Spleen (tissue), 11 donors: ENCODE measurements at regions not wholly inside any gene's neighbourhood (a gene's known extent, or its start where the extent isn't known, plus 50 kb on each side); places are given as distances from the start of the nearest gene placed in this dataset.

Experiments
- DNase-seq: peaks from one replicate; pipeline ENCODE4 v3.0.0-alpha.2; 2020
- H3K27ac ChIP-seq, 8 donors: fragments of 200-600 bp; sonication (generic) in 7 of 8; 1 replicate in 4 of 8; 2 replicates in 4 of 8; pipeline versions ENCODE4 v1.5.0 to v1.8.0; 2016 to 2021; ENCODE audit warnings: inconsistent platforms in 4 of 8, mild to moderate bottlenecking in 4 of 8, moderate library complexity in 1 of 8
- H3K27me3 ChIP-seq, 7 donors: fragments of 200-600 bp; sonication (generic) in 6 of 7; replicated peaks in 1 of 7; 1 replicate in 4 of 7; 2 replicates in 3 of 7; pipeline versions ENCODE4 v1.5.0 to v1.8.0; 2016 to 2021; ENCODE audit warnings: inconsistent platforms in 3 of 7, mild to moderate bottlenecking in 1 of 7
- H3K36me3 ChIP-seq, 6 donors: fragments of 200-600 bp; sonication (generic) in 5 of 6; 1 replicate in 4 of 6; 2 replicates in 2 of 6; pipeline versions ENCODE4 v1.5.0 to v1.8.0; 2016 to 2021; ENCODE audit warnings: inconsistent platforms in 2 of 6
- H3K4me1 ChIP-seq, 6 donors: fragments of 200-600 bp; sonication (generic) in 5 of 6; 1 replicate in 3 of 6; 2 replicates in 3 of 6; pipeline versions ENCODE4 v1.5.0 to v1.8.0; 2016 to 2021; ENCODE audit warnings: inconsistent platforms in 3 of 6
- H3K4me3 ChIP-seq, 8 donors: fragments of 200-600 bp; sonication (generic) in 7 of 8; 1 replicate in 4 of 8; 2 replicates in 4 of 8; pipeline versions ENCODE4 v1.5.0 to v1.8.0; 2016 to 2021; ENCODE audit warnings: inconsistent platforms in 4 of 8, mild to moderate bottlenecking in 4 of 8, moderate library complexity in 2 of 8
- H3K9me3 ChIP-seq, 8 donors: fragments of 200-600 bp; sonication (generic) in 7 of 8; 1 replicate in 4 of 8; 2 replicates in 4 of 8; pipeline versions ENCODE4 v1.5.0 to v1.8.0; 2016 to 2021; ENCODE audit warnings: inconsistent platforms in 4 of 8
- CTCF ChIP-seq, 11 experiments: fragments of 200-600 bp in 7 of 11; fragments of 450-650 bp in 4 of 11; sonication (generic) in 4 of 11; IDR thresholded peaks in 8 of 11; conservative IDR thresholded peaks in 3 of 11; 1 replicate in 7 of 11; 2 replicates in 4 of 11; pipeline versions ENCODE4 v1.4.0 to v1.8.0; 2016 to 2021; ENCODE audit warnings: antibody characterized with exemption in 11 of 11, inconsistent platforms in 4 of 11, mild to moderate bottlenecking in 1 of 11
- POLR2A ChIP-seq, 3 donors: fragments of 450-650 bp; IDR thresholded peaks; one replicate each; pipeline ENCODE4 v1.5.1; 2017; ENCODE audit warnings: antibody characterized with exemption in 3 of 3, mild to moderate bottlenecking in 1 of 3
- POLR2AphosphoS5 ChIP-seq, 3 donors: sonication (generic); formaldehyde crosslinking; IDR thresholded peaks; one replicate each; pipeline ENCODE4 v1.5.1; 2017; ENCODE audit warnings: antibody characterized with exemption in 3 of 3
- whole genome bisulfite sequencing, 5 donors: extraction: QIAGEN DNeasy Blood & Tissue Kit in 3 of 5; methylation state at CpG; one replicate each; pipeline versions ENCODE4 v1.1.5 to v1.1.7; 2013 to 2018; 5-methylcytosine and 5-hydroxymethylcytosine counted together
- intact Hi-C: fragments of 100-400 bp; cut with DNase I; formaldehyde crosslinking; loops from one replicate; pipeline ENCODE4 v1.15.0; 2023; ENCODE audit warnings: low total_unique reads
- donor health status: healthy with polysubstance abuse.
- donor health status: DM: no; HTN: no; CAD: no; lungs with moderate emphysema.
- donor health status: DM: no; HTN: no; CAD: no.
- donor health status: Bipolar disorder and iron deficiency.
- donor health status: healthy.
- donor health status: DM: no; HTN: no; CAD: no.
- donor health status: DM: yes; HTN: yes; CAD: no.

DNA sequence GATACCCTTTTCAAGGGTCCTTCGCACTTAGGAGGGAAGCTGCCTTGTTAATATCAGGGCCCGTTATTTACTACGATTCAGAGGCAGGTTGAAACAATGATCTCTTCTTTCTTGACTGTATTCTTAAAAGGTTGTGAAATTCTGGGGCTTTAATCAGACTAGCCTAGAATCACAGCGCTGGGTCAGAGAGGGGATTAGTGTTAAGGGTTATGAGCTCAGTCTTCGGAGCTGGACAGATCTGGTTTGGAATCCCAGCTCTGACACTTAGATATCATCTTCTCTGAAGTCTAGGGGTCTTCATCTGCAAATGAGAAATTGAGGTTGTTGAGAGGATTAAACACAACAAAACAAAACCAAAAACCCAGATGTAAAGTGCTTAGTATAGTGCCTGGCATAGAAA is 77.4 kb downstream of the CD83 start:
- DNase-seq = no peak
- intact Hi-C loops = no loop called here
- Histone ChIP-seq H3K4me1 (no peaks in the 10 kb centered on the region), H3K27me3 (no peaks in the 10 kb centered on the region), H3K36me3 (no peaks in the 10 kb centered on the region), H3K27ac (no peak overlapping the region), H3K4me3 (no peak overlapping the region), H3K9me3 (no peaks in the 10 kb centered on the region)
- WGBS, 5 donors = 90 to 98% (median 93%) methylated on average over 5 of the region's 5 CpGs
- TF ChIP-seq POLR2A (IDR thresholded peaks at IDR 0.05) = no peak

- Histone ChIP-seq H3K36me3 (no peaks in the 10 kb centered on the region), H3K9me3 (no peaks in the 10 kb centered on the region), H3K27ac (no peak overlapping the region), H3K27me3 (no peaks in the 10 kb centered on the region), H3K4me3 (no peak overlapping the region), H3K4me1 (no peaks in the 10 kb centered on the region)
- 80 to 92% (median 89%) methylated on average over 4 of the region's 4 CpGs for WGBS, 5 donors
- intact Hi-C loops = no loop called here
- TF ChIP-seq POLR2A (IDR thresholded peaks at IDR 0.05) = no peak
- no peak for TF ChIP-seq POLR2AphosphoS5 (IDR thresholded peaks at IDR 0.05)
- no peak for TF ChIP-seq CTCF (IDR thresholded peaks at IDR 0.05 in 8 of 11, conservative IDR thresholded peaks at IDR 0.05 in 3 of 11)
- no peak for DNase-seq
Measured at GRCh38 chr6:14196026-14196425, 78.5 kb downstream of the CD83 start.

DNA sequence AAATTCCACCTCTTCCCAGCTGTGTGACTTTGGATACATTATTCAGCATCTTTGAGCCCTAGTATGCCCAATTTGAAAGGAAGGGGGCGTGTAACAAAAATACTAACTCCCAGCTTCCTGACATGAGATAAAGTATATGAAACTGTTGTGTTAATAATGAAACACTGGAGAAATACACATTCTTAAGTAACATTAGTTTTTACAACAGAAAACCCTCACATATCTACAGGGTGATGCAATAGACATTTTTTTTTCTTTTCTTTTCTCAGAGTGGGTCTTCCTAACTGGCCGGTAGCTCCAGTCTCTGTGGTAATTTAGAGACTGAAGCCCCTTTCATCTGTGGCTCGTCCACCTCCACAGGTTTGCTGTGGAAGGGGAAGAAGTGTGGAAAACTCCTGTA is 79.5 kb downstream of the CD83 start:
- Histone ChIP-seq H3K36me3 (no peaks in the 10 kb centered on the region), H3K27me3 (no peaks in the 10 kb centered on the region), H3K27ac (no peak overlapping the region), H3K4me3 (no peak overlapping the region), H3K4me1 (no peaks in the 10 kb centered on the region), H3K9me3 (no peaks in the 10 kb centered on the region)
- no peak for DNase-seq
- WGBS, 5 donors = 66 to 93% (median 82%) methylated on average over 3 of the region's 3 CpGs
- intact Hi-C loops = no loop called here
- TF ChIP-seq POLR2A (IDR thresholded peaks at IDR 0.05) (no peak), POLR2AphosphoS5 (IDR thresholded peaks at IDR 0.05) (no peak), CTCF (IDR thresholded peaks at IDR 0.05 in 8 of 11, conservative IDR thresholded peaks at IDR 0.05 in 3 of 11) (no peak)

GRCh38 chr6:14200047-14200446 is 82.5 kb downstream of the CD83 start:
- WGBS, 5 donors = 81 to 92% (median 84%) methylated on average over 4 of the region's 4 CpGs
- no peak overlapping the region for H3K4me3 ChIP-seq
- DNase-seq = no peak
- TF ChIP-seq POLR2AphosphoS5 (IDR thresholded peaks at IDR 0.05) (no peak), POLR2A (IDR thresholded peaks at IDR 0.05) (no peak), CTCF (IDR thresholded peaks at IDR 0.05 in 8 of 11, conservative IDR thresholded peaks at IDR 0.05 in 3 of 11) (no peak)
- intact Hi-C loops = no loop called here
- H3K36me3 ChIP-seq = no peaks in the 10 kb centered on the region
- H3K4me1 ChIP-seq = no peaks in the 10 kb centered on the region
- H3K27ac ChIP-seq = no peak overlapping the region
- H3K27me3 ChIP-seq = no peaks in the 10 kb centered on the region
- H3K9me3 ChIP-seq = no peaks in the 10 kb centered on the region

- no peak for TF ChIP-seq CTCF (IDR thresholded peaks at IDR 0.05 in 8 of 11, conservative IDR thresholded peaks at IDR 0.05 in 3 of 11)
- no peak for TF ChIP-seq POLR2A (IDR thresholded peaks at IDR 0.05)
- TF ChIP-seq POLR2AphosphoS5 (IDR thresholded peaks at IDR 0.05) = no peak
- Histone ChIP-seq H3K4me3 (no peak overlapping the region), H3K9me3 (no peaks in the 10 kb centered on the region), H3K27me3 (no peaks in the 10 kb centered on the region), H3K27ac (no peak overlapping the region), H3K36me3 (no peaks in the 10 kb centered on the region), H3K4me1 (no peaks in the 10 kb centered on the region)
- 92 to 98% (median 95%) methylated on average over 11 of the region's 11 CpGs for WGBS, 5 donors
- intact Hi-C loops = no loop called here
- DNase-seq = no peak
Measured at GRCh38 chr6:14202947-14203346, 85.4 kb downstream of the CD83 start.
